Fibroblast of mammary gland (primary cell): ENCODE measurements at regions not wholly inside any gene's neighbourhood (a gene's known extent, or its start where the extent isn't known, plus 50 kb on each side); places are given as distances from the start of the nearest gene placed in this dataset.

Experiments
- DNase-seq: peaks from one replicate; pipeline ENCODE4 v3.0.0-alpha.2; 2010; ENCODE audit warnings: low read depth
- H3K4me3 ChIP-seq: 2 replicates; pipeline ENCODE4 v1.5.1; 2011; ENCODE audit warnings: low read depth, mild to moderate bottlenecking, low read length, moderate library complexity; ENCODE audit not compliant: control insufficient read depth
- CTCF ChIP-seq: conservative IDR thresholded peaks from 2 replicates; pipeline ENCODE4 v1.5.1; 2011; ENCODE audit warnings: low read depth, low read length, inconsistent platforms; ENCODE audit not compliant: control insufficient read depth, insufficient read depth

GRCh38 chr20:24764794-24765202 lies 184.3 kb upstream of the CST7 start:
- no peak for DNase-seq
- no peak for TF ChIP-seq CTCF
- no peak overlapping the region for H3K4me3 ChIP-seq

GRCh38 chr20:24765316-24766142 lies 183.5 kb upstream of the CST7 start:
- no peak overlapping the region for H3K4me3 ChIP-seq
- DNase-seq: no peak
- TF ChIP-seq CTCF: no peak

- no peak for DNase-seq
- H3K4me3 ChIP-seq: no peak overlapping the region
- no peak for TF ChIP-seq CTCF
These were observed 182.9 kb upstream of the CST7 start for GRCh38 chr20:24766143-24766527.

GRCh38 chr20:24766826-24767622 lies 182.0 kb upstream of the CST7 start:
- DNase-seq: no peak
- H3K4me3 ChIP-seq: no peak overlapping the region
- TF ChIP-seq CTCF: no peak

GRCh38 chr20:24767623-24768100 lies 181.4 kb upstream of the CST7 start:
- no peak for TF ChIP-seq CTCF
- DNase-seq: no peak
- no peak overlapping the region for H3K4me3 ChIP-seq

- DNase-seq: no peak
These were observed 180.8 kb upstream of the CST7 start for GRCh38 chr20:24768201-24768636.

More at GRCh38 chr20:24768201-24768636, 180.8 kb upstream of the CST7 start:
- H3K4me3 ChIP-seq: no peak overlapping the region
- TF ChIP-seq CTCF: no peak
